GM23248 (cell line): ENCODE measurements at regions not wholly inside any gene's neighbourhood (a gene's known extent, or its start where the extent isn't known, plus 50 kb on each side); places are given as distances from the start of the nearest gene placed in this dataset.

Experiments
- EZH2 ChIP-seq: fragments of 200-600 bp; sonication (generic); IDR thresholded peaks from 2 replicates; pipeline ENCODE4 v1.6.1; 2018; ENCODE audit warnings: antibody characterized with exemption, mild to moderate bottlenecking; ENCODE audit not compliant: insufficient read depth, poor library complexity, severe bottlenecking
- EZH2phosphoT487 ChIP-seq: fragments of 200-600 bp; sonication (generic); IDR thresholded peaks from 2 replicates; pipeline ENCODE4 v1.6.1; 2018; ENCODE audit warnings: antibody characterized with exemption, moderate library complexity, mild to moderate bottlenecking, low read depth; ENCODE audit not compliant: insufficient read depth

GRCh38 chr3:103672346-103672745 lies 1237.5 kb downstream of the ZPLD1 start:
- TF ChIP-seq EZH2 = no peak
- no peak for TF ChIP-seq EZH2phosphoT487
